IPS DF 6.9 (cell line): ENCODE measurements at regions not wholly inside any gene's neighbourhood (a gene's known extent, or its start where the extent isn't known, plus 50 kb on each side); places are given as distances from the start of the nearest gene placed in this dataset.
"Not testable (repeated sequence)": the region's sequence is repeated elsewhere in the genome, so short reads cannot be mapped to it uniquely, and the experiment has no call there.

ENCODE experiments used
- DNase-seq: peaks from one replicate; pipeline ENCODE4 v3.0.0-alpha.2; 2013; ENCODE audit warnings: low read depth, low spot score
- H3K27ac ChIP-seq: one replicate; pipeline ENCODE4 v1.5.1; 2013; ENCODE audit warnings: low read length, control low read depth
- H3K27me3 ChIP-seq: 2 replicates; pipeline ENCODE4 v1.6.1; 2013; ENCODE audit warnings: mild to moderate bottlenecking, low read length; ENCODE audit not compliant: control insufficient read depth, insufficient read depth
- H3K36me3 ChIP-seq: 2 replicates; pipeline ENCODE4 v1.6.1; 2013; ENCODE audit warnings: low read length; ENCODE audit not compliant: control insufficient read depth, insufficient read depth
- H3K4me1 ChIP-seq: 2 replicates; pipeline ENCODE4 v1.6.1; 2013; ENCODE audit warnings: low read length; ENCODE audit not compliant: control insufficient read depth, insufficient read depth
- H3K4me3 ChIP-seq: 2 replicates; pipeline ENCODE4 v1.5.1; 2013; ENCODE audit warnings: mild to moderate bottlenecking, low read length
- H3K9me3 ChIP-seq: 2 replicates; pipeline ENCODE4 v1.6.1; 2013; ENCODE audit warnings: low read length, inconsistent platforms; ENCODE audit not compliant: control insufficient read depth, insufficient read depth
- WGBS: extraction: QIAGEN DNeasy Blood & Tissue Kit; methylation state at CpG from one replicate; pipeline ENCODE4 v1.1.7; 2013; ENCODE audit warnings: mixed read lengths, missing lambda C conversion rate; ENCODE audit not compliant: insufficient read length, insufficient coverage; 5-methylcytosine and 5-hydroxymethylcytosine counted together

DNA sequence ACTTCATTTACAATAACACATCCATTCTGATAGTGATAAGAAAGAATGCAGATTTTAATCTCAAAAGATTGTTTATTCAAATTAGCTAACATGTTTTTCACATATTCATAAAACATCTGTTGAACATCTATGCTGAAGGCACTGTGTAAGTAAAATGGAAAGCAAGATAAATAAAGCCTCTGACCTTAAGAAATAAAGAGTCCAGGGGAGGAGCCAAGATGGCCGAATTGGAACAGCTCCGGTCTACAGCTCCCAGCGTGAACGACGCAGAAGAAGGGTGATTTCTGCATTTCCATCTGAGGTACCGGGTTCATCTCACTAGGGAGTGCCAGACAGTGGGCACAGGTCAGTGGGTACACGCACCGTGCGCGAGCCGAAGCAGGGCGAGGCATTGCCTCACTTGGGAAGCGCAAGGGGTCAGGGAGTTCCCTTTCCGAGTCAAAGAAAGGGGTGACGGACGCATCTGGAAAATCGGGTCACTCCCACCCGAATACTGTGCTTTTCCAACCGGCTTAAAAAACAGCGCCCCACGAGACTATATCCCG is 336.5 kb downstream of the CETN3 start:
- not testable (repeated sequence) for H3K4me1 ChIP-seq, H3K36me3 ChIP-seq, H3K9me3 ChIP-seq, H3K4me3 ChIP-seq, H3K27ac ChIP-seq, H3K27me3 ChIP-seq, DNase-seq
- WGBS, result no CpG with 5 or more reads among the region's 22 CpGs

- H3K4me1 ChIP-seq, result no peaks in the 10 kb centered on the region
- no peaks in the 10 kb centered on the region for H3K27me3 ChIP-seq
- WGBS, result no CpG with 5 or more reads among the region's 2 CpGs
- H3K9me3 ChIP-seq, result no peaks in the 10 kb centered on the region
- no peak for DNase-seq
- no peak overlapping the region for H3K27ac ChIP-seq
- H3K4me3 ChIP-seq, result no peak overlapping the region
- no peaks in the 10 kb centered on the region for H3K36me3 ChIP-seq
These were observed 337.9 kb downstream of the CETN3 start for GRCh38 chr5:90071656-90072055.

DNA sequence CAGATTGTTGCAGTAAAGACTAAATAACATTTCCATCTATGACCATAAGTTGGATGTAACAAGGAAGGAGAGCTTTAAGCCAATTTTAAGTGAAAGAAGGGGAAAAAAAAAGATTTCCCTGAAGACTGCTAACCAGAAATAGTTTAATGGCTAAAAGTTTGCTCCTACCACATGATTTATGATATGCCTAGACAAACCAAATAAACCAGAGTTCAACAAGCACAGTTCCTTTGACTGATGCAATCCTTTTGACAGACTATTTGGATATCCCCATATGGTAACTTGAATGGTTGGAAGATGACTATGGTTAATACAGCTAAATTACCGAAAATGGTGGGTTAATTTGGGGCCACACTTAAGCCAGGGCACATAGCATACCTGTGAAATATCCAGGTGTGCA is 338.5 kb downstream of the CETN3 start:
- Histone ChIP-seq H3K9me3 (no peaks in the 10 kb centered on the region), H3K36me3 (no peaks in the 10 kb centered on the region), H3K27me3 (no peaks in the 10 kb centered on the region), H3K27ac (no peak overlapping the region), H3K4me3 (no peak overlapping the region), H3K4me1 (no peaks in the 10 kb centered on the region)
- WGBS, result no CpG with 5 or more reads among the region's 1 CpG
- DNase-seq, result no peak

- Histone ChIP-seq H3K4me3 (no peak overlapping the region), H3K36me3 (no peaks in the 10 kb centered on the region), H3K27me3 (no peaks in the 10 kb centered on the region), H3K9me3 (no peaks in the 10 kb centered on the region), H3K4me1 (no peaks in the 10 kb centered on the region), H3K27ac (no peak overlapping the region)
- DNase-seq, result no peak
- no CpG with 5 or more reads among the region's 2 CpGs for whole genome bisulfite sequencing
These were observed 342.6 kb downstream of the CETN3 start for GRCh38 chr5:90066920-90067319.

GRCh38 chr5:90056911-90057705 is 352.4 kb downstream of the CETN3 start:
- Histone ChIP-seq H3K4me3 (no peak overlapping the region), H3K27me3 (no peaks in the 10 kb centered on the region), H3K27ac (no peak overlapping the region), H3K4me1 (no peaks in the 10 kb centered on the region), H3K36me3 (no peaks in the 10 kb centered on the region), H3K9me3 (no peaks in the 10 kb centered on the region)
- no peak for DNase-seq
- no CpG with 5 or more reads among the region's 15 CpGs for WGBS

DNA sequence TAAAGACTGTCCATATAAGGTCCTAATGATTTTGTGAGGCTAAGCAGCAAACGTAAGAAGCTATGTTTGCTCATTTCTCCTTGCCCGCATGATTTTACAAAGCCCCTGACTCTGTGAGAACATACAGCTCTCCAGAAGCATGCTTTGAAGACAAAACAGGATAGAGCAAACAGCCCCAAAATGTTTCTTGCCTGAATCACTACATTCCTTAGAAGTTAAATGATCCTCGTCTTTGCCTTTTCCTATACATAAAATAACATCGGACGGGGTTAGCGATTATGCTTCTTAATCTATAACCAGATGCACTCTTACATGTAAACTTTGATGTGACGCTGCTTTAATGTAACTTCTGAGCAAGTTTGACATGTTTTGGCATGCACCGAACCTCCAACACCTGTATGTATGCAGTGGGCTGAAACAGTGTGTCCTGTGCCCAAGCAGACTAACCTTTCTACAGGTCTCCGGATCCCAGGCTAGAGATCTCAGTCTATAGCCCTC is 353.7 kb downstream of the CETN3 start:
- Histone ChIP-seq H3K4me1 (no peaks in the 10 kb centered on the region), H3K9me3 (no peaks in the 10 kb centered on the region), H3K27ac (no peak overlapping the region), H3K36me3 (no peaks in the 10 kb centered on the region), H3K27me3 (no peaks in the 10 kb centered on the region), H3K4me3 (no peak overlapping the region)
- no peak for DNase-seq
- no CpG with 5 or more reads among the region's 9 CpGs for WGBS

GRCh38 chr5:90054612-90055011 is 354.9 kb downstream of the CETN3 start:
- no peaks in the 10 kb centered on the region for H3K4me1 ChIP-seq
- H3K9me3 ChIP-seq, result no peaks in the 10 kb centered on the region
- no peaks in the 10 kb centered on the region for H3K36me3 ChIP-seq
- DNase-seq, result no peak
- H3K27ac ChIP-seq, result no peak overlapping the region
- H3K4me3 ChIP-seq, result no peak overlapping the region
- no CpG with 5 or more reads among the region's 3 CpGs for WGBS
- no peaks in the 10 kb centered on the region for H3K27me3 ChIP-seq

DNA sequence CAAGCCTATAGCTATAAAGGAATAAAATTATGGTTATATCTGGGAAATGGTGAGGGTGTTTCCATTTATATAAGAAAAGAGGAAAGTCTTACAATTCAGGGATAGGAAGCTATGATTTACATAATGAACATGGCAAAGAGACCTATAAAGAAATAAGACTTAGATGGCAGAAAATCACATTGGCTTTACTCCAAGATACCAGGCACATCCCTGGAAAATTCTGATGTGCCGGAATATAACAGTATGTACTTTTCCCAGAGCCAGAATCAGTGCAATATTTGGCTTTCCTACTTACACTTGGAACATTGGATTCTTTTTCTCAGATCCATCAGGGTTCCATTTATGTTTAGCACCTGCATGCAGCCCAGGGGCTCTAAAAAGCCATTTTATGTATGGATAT is 357.8 kb downstream of the CETN3 start:
- H3K27ac ChIP-seq, result no peak overlapping the region
- H3K4me1 ChIP-seq, result no peaks in the 10 kb centered on the region
- H3K27me3 ChIP-seq, result no peaks in the 10 kb centered on the region
- WGBS, result no CpG with 5 or more reads among the region's 1 CpG
- no peaks in the 10 kb centered on the region for H3K9me3 ChIP-seq
- H3K36me3 ChIP-seq, result no peaks in the 10 kb centered on the region
- no peak overlapping the region for H3K4me3 ChIP-seq
- no peak for DNase-seq

DNA sequence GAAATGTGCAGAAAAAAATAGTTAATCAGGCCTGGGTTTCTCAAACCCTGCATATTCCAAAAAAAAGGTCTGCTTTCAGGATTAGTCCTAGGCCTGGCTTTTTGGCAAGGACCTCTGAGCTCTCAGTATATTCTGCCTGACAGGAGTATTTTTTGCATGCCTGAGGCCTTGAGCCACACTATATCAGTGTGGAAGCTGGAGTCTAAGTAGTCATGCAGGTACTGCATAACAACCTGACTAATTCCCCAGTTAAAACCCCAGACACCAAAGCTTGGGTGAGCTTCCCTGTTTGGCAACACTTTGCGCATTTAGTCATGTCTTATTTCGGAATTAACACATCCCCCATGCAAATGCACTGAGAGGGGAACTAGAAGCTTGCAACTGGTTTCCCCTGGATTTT is 359.5 kb downstream of the CETN3 start:
- Histone ChIP-seq H3K27me3 (no peaks in the 10 kb centered on the region), H3K4me1 (no peaks in the 10 kb centered on the region), H3K4me3 (no peak overlapping the region), H3K36me3 (no peaks in the 10 kb centered on the region), H3K27ac (no peak overlapping the region), H3K9me3 (no peaks in the 10 kb centered on the region)
- WGBS, result no CpG with 5 or more reads among the region's 2 CpGs
- DNase-seq, result no peak

GRCh38 chr5:90047113-90047512 is 362.4 kb downstream of the CETN3 start:
- Histone ChIP-seq H3K4me1 (no peaks in the 10 kb centered on the region), H3K36me3 (no peaks in the 10 kb centered on the region), H3K27me3 (no peaks in the 10 kb centered on the region), H3K9me3 (no peaks in the 10 kb centered on the region), H3K4me3 (no peak overlapping the region), H3K27ac (no peak overlapping the region)
- no peak for DNase-seq
- WGBS, result 100% methylated on average over 1 of the region's 5 CpGs

DNA sequence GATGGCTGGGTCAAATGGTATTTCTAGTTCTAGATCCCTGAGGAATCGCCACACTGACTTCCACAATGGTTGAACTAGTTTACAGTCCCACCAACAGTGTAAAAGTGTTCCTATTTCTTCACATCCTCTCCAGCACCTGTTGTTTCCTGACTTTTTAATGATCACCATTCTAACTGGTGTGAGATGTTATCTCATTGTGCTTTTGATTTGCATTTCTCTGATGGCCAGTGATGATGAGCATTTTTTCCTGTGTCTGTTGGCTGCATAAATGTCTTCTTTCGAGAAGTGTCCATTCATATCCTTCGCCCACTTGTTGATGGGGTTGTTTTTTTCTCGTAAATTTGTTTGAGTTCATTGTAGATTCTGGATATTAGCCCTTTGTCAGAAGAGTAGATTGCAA is 369.5 kb downstream of the CETN3 start:
- not testable (repeated sequence) for H3K27ac ChIP-seq, H3K27me3 ChIP-seq, H3K4me1 ChIP-seq, H3K9me3 ChIP-seq, H3K4me3 ChIP-seq, DNase-seq, H3K36me3 ChIP-seq
- WGBS, result no CpG with 5 or more reads among the region's 4 CpGs
